A673 (cell line): ENCODE measurements at regions not wholly inside any gene's neighbourhood (a gene's known extent, or its start where the extent isn't known, plus 50 kb on each side); places are given as distances from the start of the nearest gene placed in this dataset.

ENCODE experiments used
- BruUV-seq: library from RNA; stranded (reverse); fragments of 400-500 nt; replicated peaks from 2 replicates; lab custom pipeline; 2021; lab: Mats Ljungman, UMichigan
- CTCF ChIA-PET: fragments of 300-600 bp; sonication (Branson Sonifier 250); formaldehyde crosslinking; loops from one replicate; lab custom pipeline; 2022; ENCODE audit warnings: antibody characterized with exemption; lab: Charles Lee
- POLR2A ChIA-PET: fragments of 300-600 bp; sonication (Branson Sonifier 250); formaldehyde crosslinking; loops from one replicate; lab custom pipeline; 2022; ENCODE audit warnings: antibody characterized with exemption; ENCODE audit not compliant: low non-redundant PET; lab: Charles Lee
- DNase-seq: peaks from one replicate; pipeline ENCODE4 v3.0.0-alpha.2; 2015; ENCODE audit warnings: low spot score
- H3K27ac ChIP-seq: fragments of 200-600 bp; sonication (generic); 2 replicates; pipeline ENCODE4 v1.5.1; 2016; ENCODE audit warnings: mixed run types, low read depth, mild to moderate bottlenecking, mixed read lengths, antibody characterized with exemption, low read length; ENCODE audit not compliant: poor library complexity, severe bottlenecking
- H3K27me3 ChIP-seq: fragments of 200-600 bp; sonication (generic); replicated peaks from 2 replicates; pipeline ENCODE4 v1.6.1; 2017; ENCODE audit warnings: mixed run types, low read depth, mild to moderate bottlenecking, mixed read lengths, antibody characterized with exemption, low read length; ENCODE audit not compliant: insufficient read depth, poor library complexity
- H3K36me3 ChIP-seq: fragments of 200-600 bp; sonication (generic); 2 replicates; pipeline ENCODE4 v1.6.1; 2016; ENCODE audit warnings: mixed run types, mild to moderate bottlenecking, mixed read lengths, antibody characterized with exemption, low read length; ENCODE audit not compliant: insufficient read depth, poor library complexity, severe bottlenecking
- H3K4me1 ChIP-seq: fragments of 200-600 bp; sonication (generic); 2 replicates; pipeline ENCODE4 v1.6.1; 2017; ENCODE audit warnings: mixed run types, mild to moderate bottlenecking, mixed read lengths, antibody characterized with exemption, low read length; ENCODE audit not compliant: insufficient read depth, poor library complexity, severe bottlenecking
- H3K4me3 ChIP-seq: fragments of 200-600 bp; sonication (generic); 2 replicates; pipeline ENCODE4 v1.5.1; 2016; ENCODE audit warnings: low read depth, mixed run types, mild to moderate bottlenecking, mixed read lengths, low read length; ENCODE audit not compliant: poor library complexity, severe bottlenecking
- H3K9me3 ChIP-seq: fragments of 200-600 bp; sonication (generic); 2 replicates; pipeline ENCODE4 v1.6.1; 2016; ENCODE audit warnings: mixed run types, low read depth, mild to moderate bottlenecking, mixed read lengths, antibody characterized with exemption, low read length; ENCODE audit not compliant: poor library complexity, severe bottlenecking
- CTCF ChIP-seq: fragments of 300-800, 200-600 bp; sonication (generic); conservative IDR thresholded peaks from 2 replicates; pipeline ENCODE4 v1.5.1; 2017; ENCODE audit warnings: low read depth, mild to moderate bottlenecking, antibody characterized with exemption, low read length, moderate library complexity, mixed read lengths
- EZH2 ChIP-seq: fragments of 200-600 bp; sonication (generic); IDR thresholded peaks from 2 replicates; pipeline ENCODE4 v1.6.1; 2017; ENCODE audit warnings: borderline replicate concordance, low read depth, mild to moderate bottlenecking, mixed read lengths, antibody characterized with exemption, low read length; ENCODE audit not compliant: poor library complexity, severe bottlenecking
- intact Hi-C: fragments of 100-400 bp; cut with micrococcal nuclease; formaldehyde crosslinking; loops from one replicate; pipeline ENCODE4 v1.10.0; 2022; ENCODE audit not compliant: unreplicated experiment

- intact Hi-C loops: no loop called here
- Histone ChIP-seq H3K27ac (no peak overlapping the region), H3K36me3 (no peaks in the 10 kb centered on the region), H3K9me3 (no peaks in the 10 kb centered on the region), H3K27me3 (no peaks in the 10 kb centered on the region), H3K4me3 (no peak overlapping the region), H3K4me1 (no peaks in the 10 kb centered on the region)
- CTCF ChIA-PET: no interaction called here
- no peak for TF ChIP-seq EZH2
- no TSS peak for BruUV-seq
- POLR2A ChIA-PET: no interaction called here
- no peak for DNase-seq
Measured at GRCh38 chr13:70188567-70188966, 80.3 kb upstream of the KLHL1 start.

DNA sequence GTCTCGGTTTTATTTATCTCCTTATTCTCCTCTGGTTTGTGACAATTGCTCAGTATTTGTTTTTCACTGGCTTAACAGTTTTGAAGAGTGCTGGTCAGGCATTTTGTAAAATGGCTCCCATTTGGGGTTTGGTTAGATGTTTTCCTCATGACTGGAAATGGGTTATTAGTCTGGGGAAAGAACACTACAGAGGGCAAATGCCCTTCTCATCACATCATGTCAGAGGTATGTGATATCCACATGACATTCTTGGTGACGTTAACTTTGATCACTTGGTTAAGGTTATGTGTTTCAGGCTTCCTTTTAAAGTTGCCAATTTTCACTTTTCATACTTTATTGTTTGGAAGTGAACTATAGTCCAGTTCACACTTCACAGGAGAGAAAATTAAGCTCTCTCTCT, 74.8 kb upstream of the KLHL1 start:
- Histone ChIP-seq H3K4me3 (no peak overlapping the region), H3K4me1 (no peaks in the 10 kb centered on the region), H3K9me3 (no peaks in the 10 kb centered on the region), H3K27me3 (no peaks in the 10 kb centered on the region), H3K36me3 (no peaks in the 10 kb centered on the region), H3K27ac (no peak overlapping the region)
- TF ChIP-seq EZH2 (no peak), CTCF (no peak)
- intact Hi-C loops: no loop called here
- ChIA-PET CTCF (no interaction called here), POLR2A (no interaction called here)
- DNase-seq: no peak
- no TSS peak for BruUV-seq
